ENCODE measurements at regions not wholly inside any gene's neighbourhood (a gene's known extent, or its start where the extent isn't known, plus 50 kb on each side); places are given as distances from the start of the nearest gene placed in this dataset.
A peak's percentile ranks its signal among the peaks of the same experiment; 100 is the strongest.

DNA sequence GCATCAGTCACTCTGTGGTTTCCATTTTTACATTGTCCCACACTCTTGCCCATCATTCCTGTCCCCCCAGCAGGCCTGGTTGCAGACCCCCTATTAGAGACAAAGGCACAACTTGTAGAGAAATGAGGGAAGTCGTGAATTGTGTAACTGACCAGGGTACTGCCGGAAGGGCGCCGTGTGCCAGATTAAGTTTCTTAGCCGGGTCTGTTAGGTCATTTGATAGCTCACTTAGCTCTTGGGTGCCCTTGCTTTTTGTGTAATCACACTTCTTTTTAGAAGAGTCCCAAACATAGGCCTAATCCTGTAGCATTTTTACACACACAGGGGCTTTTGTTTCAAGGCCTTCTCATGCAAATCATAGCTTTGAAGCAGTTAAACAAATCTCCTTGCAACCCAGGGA lies 87.2 kb downstream of the CTAGE1 start:
- no peaks in the 10 kb centered on the region for H3K36me3 ChIP-seq
- no peak for DNase-seq
- H3K4me3 ChIP-seq: no peak overlapping the region
- intact Hi-C loops (cut with DNase I): no loop called here
- H3K27ac ChIP-seq: no peak overlapping the region
- no peaks in the 10 kb centered on the region for H3K9me3 ChIP-seq
- H3K27me3 ChIP-seq: no peaks in the 10 kb centered on the region
- 80 to 92% (median 86%) methylated on average over 5 of the region's 5 CpGs for WGBS, 3 donors
- TF ChIP-seq POLR2A (IDR thresholded peaks at IDR 0.05) (no peak), EP300 (IDR thresholded peaks at IDR 0.05) (no peak)
- TF ChIP-seq, protein P1, sequence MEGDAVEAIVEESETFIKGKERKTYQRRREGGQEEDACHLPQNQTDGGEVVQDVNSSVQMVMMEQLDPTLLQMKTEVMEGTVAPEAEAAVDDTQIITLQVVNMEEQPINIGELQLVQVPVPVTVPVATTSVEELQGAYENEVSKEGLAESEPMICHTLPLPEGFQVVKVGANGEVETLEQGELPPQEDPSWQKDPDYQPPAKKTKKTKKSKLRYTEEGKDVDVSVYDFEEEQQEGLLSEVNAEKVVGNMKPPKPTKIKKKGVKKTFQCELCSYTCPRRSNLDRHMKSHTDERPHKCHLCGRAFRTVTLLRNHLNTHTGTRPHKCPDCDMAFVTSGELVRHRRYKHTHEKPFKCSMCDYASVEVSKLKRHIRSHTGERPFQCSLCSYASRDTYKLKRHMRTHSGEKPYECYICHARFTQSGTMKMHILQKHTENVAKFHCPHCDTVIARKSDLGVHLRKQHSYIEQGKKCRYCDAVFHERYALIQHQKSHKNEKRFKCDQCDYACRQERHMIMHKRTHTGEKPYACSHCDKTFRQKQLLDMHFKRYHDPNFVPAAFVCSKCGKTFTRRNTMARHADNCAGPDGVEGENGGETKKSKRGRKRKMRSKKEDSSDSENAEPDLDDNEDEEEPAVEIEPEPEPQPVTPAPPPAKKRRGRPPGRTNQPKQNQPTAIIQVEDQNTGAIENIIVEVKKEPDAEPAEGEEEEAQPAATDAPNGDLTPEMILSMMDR (IDR thresholded peaks at IDR 0.05): no peak
- H3K4me1 ChIP-seq (ENCODE audit: insufficient read depth): no peaks in the 10 kb centered on the region

DNA sequence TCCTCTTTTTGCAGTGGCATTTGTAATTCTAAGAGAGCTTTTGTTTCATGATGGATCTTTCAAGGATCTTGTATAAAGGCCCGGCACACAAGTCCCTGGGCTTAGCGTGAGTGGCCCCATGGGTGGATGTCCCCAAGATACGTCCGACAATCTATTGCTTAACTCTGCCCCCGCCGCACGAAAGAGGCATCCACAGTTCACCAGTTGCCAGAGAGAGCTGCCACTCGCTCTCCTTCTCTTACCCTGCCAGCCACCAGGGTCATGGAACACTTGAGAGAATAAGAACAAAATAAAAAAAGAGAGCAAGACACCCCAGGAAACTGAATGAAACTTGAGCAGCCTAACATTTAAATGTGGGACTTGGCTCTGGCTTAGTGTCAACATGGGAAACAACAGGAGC lies 92.3 kb downstream of the CTAGE1 start:
- Histone ChIP-seq H3K27ac (no peak overlapping the region), H3K36me3 (no peaks in the 10 kb centered on the region), H3K27me3 (no peaks in the 10 kb centered on the region), H3K4me1 (ENCODE audit: insufficient read depth) (peaks cover 4% of the 10 kb centered on the region), H3K9me3 (no peaks in the 10 kb centered on the region), H3K4me3 (no peak overlapping the region)
- intact Hi-C loops (cut with DNase I): no loop called here
- no peak for DNase-seq
- TF ChIP-seq POLR2A (IDR thresholded peaks at IDR 0.05): no peak
- TF ChIP-seq, protein P1 (IDR thresholded peaks at IDR 0.05): no peak
- TF ChIP-seq EP300 (IDR thresholded peaks at IDR 0.05): no peak
- WGBS, 3 donors: 95 to 97% (median 96%) methylated on average over 8 of the region's 8 CpGs

DNA sequence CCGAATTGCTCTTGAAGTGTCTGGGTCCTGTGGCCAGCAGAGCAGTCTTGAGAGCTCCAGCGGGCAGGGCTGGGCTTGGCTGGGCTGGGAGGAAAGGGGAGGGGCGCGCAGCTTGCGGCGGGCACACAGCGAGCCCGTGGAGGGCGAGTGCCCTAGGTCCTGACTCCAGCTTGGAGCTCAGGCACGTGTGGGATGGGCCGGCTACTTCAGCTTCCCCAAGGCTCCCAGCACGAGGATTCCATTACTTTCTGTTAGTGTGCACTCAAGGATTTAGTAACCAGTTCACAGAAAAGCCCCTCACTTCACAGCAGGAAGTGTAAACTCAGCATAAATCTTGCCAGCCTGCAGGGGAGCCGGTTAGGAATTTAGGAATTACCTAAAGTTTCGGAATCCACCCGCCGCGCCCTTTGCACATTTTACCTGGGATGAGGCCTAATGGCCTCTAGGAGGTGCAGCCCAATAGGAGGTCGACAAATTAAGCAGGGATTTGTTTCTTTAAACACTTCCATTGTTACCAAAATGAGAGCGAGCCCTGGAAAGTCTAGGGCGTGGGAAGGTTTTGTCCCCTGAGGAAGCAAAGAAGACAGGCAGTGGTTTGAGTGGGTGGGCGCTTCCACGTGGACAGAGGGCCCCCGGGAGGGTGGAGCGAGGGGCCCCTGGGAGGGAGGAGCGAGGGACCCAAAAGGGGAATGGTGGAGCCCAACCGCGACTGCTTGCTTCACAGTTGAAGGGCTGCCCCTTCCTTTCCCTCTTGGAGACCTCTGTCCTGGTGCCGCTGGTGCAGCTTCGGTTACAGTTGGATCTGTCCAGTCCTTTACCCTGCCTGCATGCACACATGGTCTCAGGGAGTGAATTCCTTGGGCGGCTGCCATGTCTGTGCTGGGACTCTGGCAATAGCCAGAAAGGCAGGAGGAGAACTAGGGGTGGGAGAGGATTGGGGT lies 93.3 kb downstream of the CTAGE1 start:
- TF ChIP-seq EP300 (IDR thresholded peaks at IDR 0.05) (no peak), POLR2A (IDR thresholded peaks at IDR 0.05) (no peak)
- TF ChIP-seq, protein P1 (IDR thresholded peaks at IDR 0.05): peak in 1 of 3 donors; percentile 11
- Histone ChIP-seq H3K36me3 (no peaks in the 10 kb centered on the region), H3K9me3 (no peaks in the 10 kb centered on the region), H3K27me3 (no peaks in the 10 kb centered on the region), H3K27ac (peak overlapping the region in 1 of 2 donors; percentile 8), H3K4me3 (peak overlapping the region; percentile 8), H3K4me1 (ENCODE audit: insufficient read depth) (peaks cover 4% of the 10 kb centered on the region)
- 17 to 26% (median 22%) methylated on average over 30 of the region's 30 CpGs for WGBS, 3 donors
- DNase-seq: peak; percentile 58 to 74 (median 66)
- intact Hi-C loops (cut with DNase I): no loop called here

DNA sequence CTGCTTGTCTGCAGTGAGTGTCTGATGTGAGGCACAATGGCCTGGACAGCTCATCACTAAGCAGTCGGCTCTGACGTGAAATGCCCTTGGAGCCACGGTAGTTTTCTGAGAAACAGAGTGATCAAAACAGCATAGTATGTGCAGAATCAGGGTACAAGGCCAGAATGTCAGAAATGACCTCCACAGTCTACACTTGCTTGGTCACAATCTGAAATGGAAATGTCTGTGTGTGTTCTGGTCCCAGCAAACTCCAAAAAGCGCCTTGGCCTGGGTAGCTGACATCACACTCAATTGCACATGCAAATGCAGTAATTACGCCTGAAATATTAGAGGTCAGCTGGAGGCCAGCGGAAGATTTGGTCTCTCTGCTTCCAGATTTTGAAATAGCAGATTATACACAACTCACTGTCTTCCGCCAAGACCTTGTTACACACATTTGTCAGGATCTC lies 95.4 kb downstream of the CTAGE1 start:
- 58% methylated on average over 7 of the region's 7 CpGs for WGBS, 3 donors
- peak overlapping the region in 1 of 2 donors; percentile 64 for H3K27ac ChIP-seq
- TF ChIP-seq POLR2A (IDR thresholded peaks at IDR 0.05): no peak
- TF ChIP-seq, protein P1 (IDR thresholded peaks at IDR 0.05): no peak
- peak; percentile 92 for TF ChIP-seq EP300 (IDR thresholded peaks at IDR 0.05)
- no peaks in the 10 kb centered on the region for H3K36me3 ChIP-seq
- intact Hi-C loops (cut with DNase I): no loop called here
- H3K4me1 ChIP-seq (ENCODE audit: insufficient read depth): peaks cover 4% of the 10 kb centered on the region
- H3K27me3 ChIP-seq: no peaks in the 10 kb centered on the region
- no peaks in the 10 kb centered on the region for H3K9me3 ChIP-seq
- H3K4me3 ChIP-seq: no peak overlapping the region
- peak in 4 of 5 donors; percentile 42 to 82 (median 58) for DNase-seq

All from ovary (tissue), 7 donors.